CD4-positive, alpha-beta T cell treated with Interferon gamma for 1 hour (primary cell): ENCODE measurements at regions not wholly inside any gene's neighbourhood (a gene's known extent, or its start where the extent isn't known, plus 50 kb on each side); places are given as distances from the start of the nearest gene placed in this dataset.

ENCODE experiments used
- DNase-seq: peaks from one replicate; pipeline ENCODE4 v3.0.0-alpha.2; 2020

GRCh38 chr4:138078751-138079520, 163.2 kb downstream of the SLC7A11 start:
- DNase-seq: no peak

- DNase-seq: no peak
Observed at GRCh38 chr4:138078253-138078652, 163.9 kb downstream of the SLC7A11 start.

GRCh38 chr4:138076561-138076960, 165.6 kb downstream of the SLC7A11 start:
- DNase-seq: no peak

- no peak for DNase-seq
Observed at GRCh38 chr4:138070816-138071215, 171.3 kb downstream of the SLC7A11 start.

GRCh38 chr4:138063581-138063980, 178.6 kb downstream of the SLC7A11 start:
- DNase-seq: no peak

GRCh38 chr4:138062929-138063328, 179.2 kb downstream of the SLC7A11 start:
- DNase-seq: no peak

GRCh38 chr4:138056541-138056940, 185.6 kb downstream of the SLC7A11 start:
- no peak for DNase-seq

- no peak for DNase-seq
Observed at GRCh38 chr4:138055890-138056289, 186.3 kb downstream of the SLC7A11 start.

- DNase-seq: no peak
Observed at GRCh38 chr4:138053641-138054301, 188.4 kb downstream of the SLC7A11 start.

GRCh38 chr4:138052806-138053632, 189.1 kb downstream of the SLC7A11 start:
- no peak for DNase-seq

GRCh38 chr4:138051157-138051556, 191.0 kb downstream of the SLC7A11 start:
- DNase-seq: no peak

GRCh38 chr4:138050601-138051000, 191.5 kb downstream of the SLC7A11 start:
- DNase-seq: no peak

- DNase-seq: no peak
Observed at GRCh38 chr4:138049355-138049754, 192.8 kb downstream of the SLC7A11 start.

GRCh38 chr4:138047290-138047689, 194.9 kb downstream of the SLC7A11 start:
- no peak for DNase-seq

- DNase-seq: no peak
Observed at GRCh38 chr4:138045036-138045435, 197.1 kb downstream of the SLC7A11 start.

GRCh38 chr4:138039010-138039409, 203.1 kb downstream of the SLC7A11 start:
- no peak for DNase-seq

- no peak for DNase-seq
Observed at GRCh38 chr4:138037696-138038095, 204.5 kb downstream of the SLC7A11 start.

- DNase-seq: peak; percentile 29
Observed at GRCh38 chr4:138035781-138036258, 206.3 kb downstream of the SLC7A11 start.

- DNase-seq: no peak
Observed at GRCh38 chr4:138034871-138035270, 207.3 kb downstream of the SLC7A11 start.

- DNase-seq: no peak
Observed at GRCh38 chr4:138032222-138032621, 209.9 kb downstream of the SLC7A11 start.

GRCh38 chr4:138030375-138030774, 211.8 kb downstream of the SLC7A11 start:
- DNase-seq: no peak

- no peak for DNase-seq
Observed at GRCh38 chr4:138028923-138029322, 213.2 kb downstream of the SLC7A11 start.

GRCh38 chr4:138021139-138021830, 220.9 kb downstream of the SLC7A11 start:
- no peak for DNase-seq
